SK-N-SH treated with all-trans-retinoic acid at 6 μM for 48 hours (cell line): ENCODE measurements at regions not wholly inside any gene's neighbourhood (a gene's known extent, or its start where the extent isn't known, plus 50 kb on each side); places are given as distances from the start of the nearest gene placed in this dataset.

Experiments used
- ATAC-seq: fragments of 200-7000 bp; cut with Tn5 transposase; 3 replicates; pipeline ENCODE4 v1.9.1; 2020; ENCODE audit warnings: mild to moderate bottlenecking, moderate library complexity
- ARNTL ChIP-seq: fragments of 450-650 bp; formaldehyde crosslinking; IDR thresholded peaks from 2 replicates; pipeline ENCODE4 v1.5.0; 2020; ENCODE audit warnings: low read depth, mild to moderate bottlenecking, moderate library complexity, borderline replicate concordance
- CREB5 ChIP-seq: fragments of 250-450 bp; sonication (Bioruptor Pico); IDR thresholded peaks from 2 replicates; pipeline ENCODE4 v1.5.1; 2020; ENCODE audit warnings: low read depth, mild to moderate bottlenecking, moderate library complexity
- CSDC2 ChIP-seq: fragments of 250-450 bp; sonication (Bioruptor Pico); IDR thresholded peaks from 2 replicates; pipeline ENCODE4 v1.5.0; 2020; ENCODE audit warnings: mild to moderate bottlenecking, moderate library complexity
- ESRRG ChIP-seq: fragments of 250-450 bp; sonication (Bioruptor Pico); IDR thresholded peaks from 2 replicates; pipeline ENCODE4 v1.6.1; 2021; ENCODE audit warnings: mild to moderate bottlenecking
- ISL1 ChIP-seq: fragments of 250-450 bp; sonication (Bioruptor Pico); IDR thresholded peaks from 2 replicates; pipeline ENCODE4 v2.1.2; 2022; ENCODE audit warnings: mild to moderate bottlenecking, moderate library complexity
- OSR1 ChIP-seq: fragments of 250-450 bp; sonication (Bioruptor Pico); IDR thresholded peaks from 2 replicates; pipeline ENCODE4 v1.8.0; 2022; ENCODE audit warnings: moderate library complexity, mild to moderate bottlenecking, inconsistent platforms
- PPARA ChIP-seq: fragments of 250-450 bp; sonication (Bioruptor Pico); IDR thresholded peaks from 2 replicates; pipeline ENCODE4 v1.5.0; 2020; ENCODE audit warnings: mild to moderate bottlenecking, borderline replicate concordance
- RARB ChIP-seq: fragments of 250-450 bp; sonication (Bioruptor Pico); IDR thresholded peaks from 2 replicates; pipeline ENCODE4 v1.8.0; 2021; ENCODE audit warnings: mild to moderate bottlenecking, moderate library complexity
- SNAI2 ChIP-seq: fragments of 250-450 bp; sonication (Bioruptor Pico); IDR thresholded peaks from 2 replicates; pipeline ENCODE4 v1.5.0; 2020; ENCODE audit warnings: mild to moderate bottlenecking, moderate library complexity
- TOX ChIP-seq: fragments of 250-450 bp; sonication (Bioruptor Pico); IDR thresholded peaks from 2 replicates; pipeline ENCODE4 v1.8.0; 2021; ENCODE audit warnings: mild to moderate bottlenecking, moderate library complexity, borderline replicate concordance
- ZFP30 ChIP-seq: fragments of 450-650 bp; formaldehyde crosslinking; IDR thresholded peaks from 2 replicates; pipeline ENCODE4 v1.5.0; 2022; ENCODE audit warnings: mild to moderate bottlenecking, moderate library complexity
- ZNF565 ChIP-seq: fragments of 450-650 bp; formaldehyde crosslinking; conservative IDR thresholded peaks from 2 replicates; pipeline ENCODE4 v1.5.0; 2020; ENCODE audit warnings: low read depth, mild to moderate bottlenecking, moderate library complexity
- ZNF70 ChIP-seq: fragments of 450-650 bp; formaldehyde crosslinking; IDR thresholded peaks from 2 replicates; pipeline ENCODE4 v1.5.0; 2020; ENCODE audit warnings: mild to moderate bottlenecking, moderate library complexity
- ZNF8 ChIP-seq: fragments of 450-650 bp; formaldehyde crosslinking; IDR thresholded peaks from 2 replicates; pipeline ENCODE4 v1.5.0; 2020; ENCODE audit warnings: mild to moderate bottlenecking, moderate library complexity
- TF ChIP-seq, protein P1 (sequence below): fragments of 250-450 bp; sonication (Bioruptor Pico); IDR thresholded peaks from 2 replicates; pipeline ENCODE4 v1.8.0; 2020; ENCODE audit warnings: mild to moderate bottlenecking, moderate library complexity, borderline replicate concordance
- TF ChIP-seq, protein P2 (sequence below): fragments of 250-450 bp; sonication (Bioruptor Pico); IDR thresholded peaks from 2 replicates; pipeline ENCODE4 v1.5.1; 2021; ENCODE audit warnings: mild to moderate bottlenecking, moderate library complexity

GRCh38 chr10:106487726-106488125 lies 676.8 kb downstream of the SORCS1 start (continued):
- TF ChIP-seq CREB5 (CRISPR knock-in tag), result no peak
- TF ChIP-seq, all 23 proteins: peak for 2

DNA sequence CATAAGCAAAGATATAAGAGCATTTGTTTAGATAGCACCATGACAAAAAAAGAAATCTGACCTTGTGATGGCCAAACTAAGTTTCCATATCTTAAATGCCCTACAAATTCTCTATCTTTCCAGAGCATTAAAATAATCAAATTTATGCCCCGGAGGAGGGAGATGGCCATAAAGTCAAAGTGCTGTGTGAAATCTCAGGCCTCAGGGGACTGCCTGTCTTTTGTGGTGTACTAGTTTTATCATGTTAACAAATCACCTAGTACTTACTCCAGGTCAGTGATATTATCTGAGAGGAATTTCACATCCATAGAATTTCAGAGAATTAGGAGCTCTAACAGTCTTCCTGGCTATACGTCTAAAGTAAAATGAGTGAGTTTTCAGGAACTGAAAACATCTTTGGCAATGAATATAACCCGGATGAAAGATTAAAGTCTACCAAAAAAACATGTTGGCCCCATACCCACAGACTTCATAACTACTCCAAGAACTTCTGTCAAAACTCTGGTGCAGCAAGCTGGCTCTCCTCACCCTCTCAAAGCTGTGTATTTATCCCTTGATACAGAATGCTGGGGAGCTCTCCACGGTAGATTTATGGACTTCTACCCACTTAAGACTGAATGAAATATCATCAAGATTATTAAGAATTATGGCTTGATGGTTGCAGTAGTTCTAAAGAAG lies 682.8 kb downstream of the SORCS1 start:
- ATAC-seq, result no peak
- TF ChIP-seq OSR1 (CRISPR knock-in tag) (no peak), ZFP30 (CRISPR knock-in tag) (no peak)
- TF ChIP-seq, protein P1, sequence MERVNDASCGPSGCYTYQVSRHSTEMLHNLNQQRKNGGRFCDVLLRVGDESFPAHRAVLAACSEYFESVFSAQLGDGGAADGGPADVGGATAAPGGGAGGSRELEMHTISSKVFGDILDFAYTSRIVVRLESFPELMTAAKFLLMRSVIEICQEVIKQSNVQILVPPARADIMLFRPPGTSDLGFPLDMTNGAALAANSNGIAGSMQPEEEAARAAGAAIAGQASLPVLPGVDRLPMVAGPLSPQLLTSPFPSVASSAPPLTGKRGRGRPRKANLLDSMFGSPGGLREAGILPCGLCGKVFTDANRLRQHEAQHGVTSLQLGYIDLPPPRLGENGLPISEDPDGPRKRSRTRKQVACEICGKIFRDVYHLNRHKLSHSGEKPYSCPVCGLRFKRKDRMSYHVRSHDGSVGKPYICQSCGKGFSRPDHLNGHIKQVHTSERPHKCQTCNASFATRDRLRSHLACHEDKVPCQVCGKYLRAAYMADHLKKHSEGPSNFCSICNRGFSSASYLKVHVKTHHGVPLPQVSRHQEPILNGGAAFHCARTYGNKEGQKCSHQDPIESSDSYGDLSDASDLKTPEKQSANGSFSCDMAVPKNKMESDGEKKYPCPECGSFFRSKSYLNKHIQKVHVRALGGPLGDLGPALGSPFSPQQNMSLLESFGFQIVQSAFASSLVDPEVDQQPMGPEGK (CRISPR knock-in tag), result no peak

GRCh38 chr10:106479636-106480035 lies 684.9 kb downstream of the SORCS1 start:
- no peak for TF ChIP-seq CSDC2 (CRISPR knock-in tag)
- no peak for TF ChIP-seq CREB5 (CRISPR knock-in tag)
- no peak for TF ChIP-seq SNAI2
- TF ChIP-seq, protein P1 (CRISPR knock-in tag), result no peak
- no peak for TF ChIP-seq TOX (CRISPR knock-in tag)
- TF ChIP-seq, protein P2, sequence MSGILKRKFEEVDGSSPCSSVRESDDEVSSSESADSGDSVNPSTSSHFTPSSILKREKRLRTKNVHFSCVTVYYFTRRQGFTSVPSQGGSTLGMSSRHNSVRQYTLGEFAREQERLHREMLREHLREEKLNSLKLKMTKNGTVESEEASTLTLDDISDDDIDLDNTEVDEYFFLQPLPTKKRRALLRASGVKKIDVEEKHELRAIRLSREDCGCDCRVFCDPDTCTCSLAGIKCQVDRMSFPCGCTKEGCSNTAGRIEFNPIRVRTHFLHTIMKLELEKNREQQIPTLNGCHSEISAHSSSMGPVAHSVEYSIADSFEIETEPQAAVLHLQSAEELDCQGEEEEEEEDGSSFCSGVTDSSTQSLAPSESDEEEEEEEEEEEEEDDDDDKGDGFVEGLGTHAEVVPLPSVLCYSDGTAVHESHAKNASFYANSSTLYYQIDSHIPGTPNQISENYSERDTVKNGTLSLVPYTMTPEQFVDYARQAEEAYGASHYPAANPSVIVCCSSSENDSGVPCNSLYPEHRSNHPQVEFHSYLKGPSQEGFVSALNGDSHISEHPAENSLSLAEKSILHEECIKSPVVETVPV (CRISPR knock-in tag), result no peak
- no peak for TF ChIP-seq ZNF565 (CRISPR knock-in tag)
- no peak for TF ChIP-seq ESRRG
- TF ChIP-seq ISL1 (CRISPR knock-in tag), result no peak
- no peak for TF ChIP-seq ZFP30 (CRISPR knock-in tag)
- no peak for TF ChIP-seq ZNF70
- no peak for TF ChIP-seq RARB (CRISPR knock-in tag)
- ATAC-seq, result no peak

- TF ChIP-seq, protein P2 (CRISPR knock-in tag), result no peak
- no peak for TF ChIP-seq CREB5 (CRISPR knock-in tag)
- no peak for TF ChIP-seq CSDC2 (CRISPR knock-in tag)
- TF ChIP-seq PPARA (CRISPR knock-in tag), result no peak
- no peak for TF ChIP-seq ZNF70
- TF ChIP-seq ZNF8 (CRISPR knock-in tag), result no peak
- no peak for TF ChIP-seq TOX (CRISPR knock-in tag)
- TF ChIP-seq, protein P1 (CRISPR knock-in tag), result no peak
- TF ChIP-seq ARNTL (CRISPR knock-in tag), result no peak
- TF ChIP-seq ISL1 (CRISPR knock-in tag), result no peak
- ATAC-seq, result no peak
Observed at GRCh38 chr10:106474876-106475275, 689.6 kb downstream of the SORCS1 start.
